Heart left ventricle (tissue), 16 donors: ENCODE measurements at regions not wholly inside any gene's neighbourhood (a gene's known extent, or its start where the extent isn't known, plus 50 kb on each side); places are given as distances from the start of the nearest gene placed in this dataset.

ENCODE experiments used
- ATAC-seq, 4 donors: fragments of 200-7000 bp; cut with Tn5 transposase; one replicate each; pipeline ENCODE4 v1.9.1; 2020 to 2022; ENCODE audit warnings: moderate library complexity in 4 of 4, mild to moderate bottlenecking in 3 of 4, moderate number of reproducible peaks in 1 of 4
- DNase-seq, 5 donors: peaks; one replicate each; pipeline ENCODE4 v3.0.0-alpha.2; 2020
- H3K27ac ChIP-seq, 12 donors: fragments of 200-600 bp; sonication (generic) in 4 of 12; one replicate each; pipeline versions ENCODE4 v1.5.0 to v1.8.0; 2016 to 2022; ENCODE audit warnings: mild to moderate bottlenecking in 2 of 12
- H3K27me3 ChIP-seq, 9 donors: fragments of 200-600 bp; sonication (generic) in 2 of 9; one replicate each; pipeline versions ENCODE4 v1.5.1 to v1.8.0; 2016 to 2022; ENCODE audit warnings: mild to moderate bottlenecking in 3 of 9
- H3K36me3 ChIP-seq, 9 donors: fragments of 200-600 bp; sonication (generic) in 2 of 9; one replicate each; pipeline versions ENCODE4 v1.5.0 to v1.8.0; 2018 to 2022; ENCODE audit warnings: mild to moderate bottlenecking in 2 of 9
- H3K4me1 ChIP-seq, 12 donors: fragments of 200-600 bp; sonication (generic) in 4 of 12; one replicate each; pipeline versions ENCODE4 v1.5.0 to v1.8.0; 2016 to 2022; ENCODE audit warnings: mild to moderate bottlenecking in 3 of 12
- H3K4me3 ChIP-seq, 12 donors: fragments of 200-600 bp; sonication (generic) in 4 of 12; one replicate each; pipeline versions ENCODE4 v1.5.0 to v1.8.0; 2017 to 2022; ENCODE audit warnings: mild to moderate bottlenecking in 9 of 12, moderate library complexity in 4 of 12
- H3K9me3 ChIP-seq, 12 donors: fragments of 200-600 bp; sonication (generic) in 4 of 12; one replicate each; pipeline versions ENCODE4 v1.5.0 to v1.8.0; 2016 to 2022; ENCODE audit warnings: mild to moderate bottlenecking in 1 of 12
- CTCF ChIP-seq, 12 donors: fragments of 200-600 bp; sonication (generic) in 4 of 12; IDR thresholded peaks; one replicate each; pipeline versions ENCODE4 v1.5.0 to v1.8.0; 2018 to 2022; ENCODE audit warnings: antibody characterized with exemption in 12 of 12, mild to moderate bottlenecking in 5 of 12
- POLR2A ChIP-seq, 2 donors: fragments of 450-650 bp; IDR thresholded peaks; one replicate each; pipeline ENCODE4 v1.6.1; 2017; ENCODE audit warnings: antibody characterized with exemption in 2 of 2, mild to moderate bottlenecking in 2 of 2, moderate library complexity in 2 of 2
- WGBS, 4 donors: extraction: QIAGEN DNeasy Blood & Tissue Kit in 2 of 4; methylation state at CpG; one replicate each; pipeline versions ENCODE4 v1.1.5 to v1.1.7; 2013 to 2018; 5-methylcytosine and 5-hydroxymethylcytosine counted together
- intact Hi-C, 10 donors: fragments of 100-400 bp; cut with DNase I; formaldehyde crosslinking; loops; one replicate each; pipeline versions ENCODE4 v1.11.1 to v1.14.2; 2022
- donor health status: ischemic (EF 13 %, LVEDD 7.1; RV severe dilation, severe dysfunction).
- donor health status: healthy with polysubstance abuse.
- donor health status: DM: no; HTN: yes; CAD: no.
- donor health status: DM: no; HTN: no; CAD: no.
- donor health status: ischemic (EF 25% LVEDD 6.9; RV normal size, moderate dysfunction).
- donor health status: ischemic (EF 25% LVEDD 5.7; RV mildly dilated, moderate dysfunction).
- donor health status: healthy.
- donor health status: DM: yes; HTN: yes; CAD: no.
- donor health status: ischemic (EF 35%, LVEDD 5.7; RV mildly dilated, moderate dysfunction).
- donor health status: nonischemic (EF 11% LVEDD 7.7; RV severe dilation, severe dysfunction).
- donor health status: DM: yes; HTN: yes; CAD: no.
- donor health status: PGD.
- donor health status: ischemic (EF 29% LVEDD 5.4; RV normal size, mild dysfunction).
- donor health status: nonischemic (EF 23%, LVEDD 6.1; RV moderate dilation, normal function).

GRCh38 chr6:87903323-87903722 lies 144.3 kb upstream of the SPACA1 start:
- ATAC-seq = no peak
- 81 to 86% (median 82%) methylated on average over 12 of the region's 12 CpGs for WGBS, 4 donors

GRCh38 chr6:87902383-87902782 lies 145.3 kb upstream of the SPACA1 start:
- Histone ChIP-seq H3K36me3 (no peaks in the 10 kb centered on the region), H3K4me1 (no peaks in the 10 kb centered on the region), H3K9me3 (no peaks in the 10 kb centered on the region), H3K27me3 (peaks cover 0 to 6% (median 0%) of the 10 kb centered on the region in 9 donors), H3K4me3 (no peak overlapping the region), H3K27ac (no peak overlapping the region)
- DNase-seq = no peak
- ATAC-seq = peak in 1 of 4 donors; percentile 42
- intact Hi-C loops = no loop called here
- TF ChIP-seq POLR2A (IDR thresholded peaks at IDR 0.05) (no peak), CTCF (IDR thresholded peaks at IDR 0.05) (no peak)

More at GRCh38 chr6:87903323-87903722, 144.3 kb upstream of the SPACA1 start:
- H3K4me1 ChIP-seq = no peaks in the 10 kb centered on the region
- H3K9me3 ChIP-seq = no peaks in the 10 kb centered on the region
- H3K36me3 ChIP-seq = no peaks in the 10 kb centered on the region
- DNase-seq = no peak
- H3K27me3 ChIP-seq = peaks cover 0 to 6% (median 0%) of the 10 kb centered on the region in 9 donors
- no peak overlapping the region for H3K4me3 ChIP-seq
- no peak for TF ChIP-seq CTCF (IDR thresholded peaks at IDR 0.05)
- TF ChIP-seq POLR2A (IDR thresholded peaks at IDR 0.05) = no peak
- intact Hi-C loops = no loop called here
- no peak overlapping the region for H3K27ac ChIP-seq

GRCh38 chr6:87901613-87902012 lies 146.0 kb upstream of the SPACA1 start:
- 71 to 83% (median 82%) methylated on average over 1 of the region's 1 CpG for WGBS, 4 donors
- H3K9me3 ChIP-seq = no peaks in the 10 kb centered on the region
- ATAC-seq (no peak), DNase-seq (no peak)
- no peak overlapping the region for H3K4me3 ChIP-seq
- no peaks in the 10 kb centered on the region for H3K36me3 ChIP-seq
- no peak overlapping the region for H3K27ac ChIP-seq
- intact Hi-C loops = no loop called here
- no peaks in the 10 kb centered on the region for H3K4me1 ChIP-seq
- TF ChIP-seq POLR2A (IDR thresholded peaks at IDR 0.05) = no peak
- TF ChIP-seq CTCF (IDR thresholded peaks at IDR 0.05) = no peak
- H3K27me3 ChIP-seq = peaks cover 0 to 6% (median 0%) of the 10 kb centered on the region in 9 donors

GRCh38 chr6:87900160-87900698 lies 147.4 kb upstream of the SPACA1 start:
- Histone ChIP-seq H3K27ac (no peak overlapping the region), H3K4me3 (no peak overlapping the region), H3K27me3 (no peaks in the 10 kb centered on the region), H3K4me1 (no peaks in the 10 kb centered on the region), H3K9me3 (no peaks in the 10 kb centered on the region), H3K36me3 (no peaks in the 10 kb centered on the region)
- intact Hi-C loops = no loop called here
- no peak for ATAC-seq
- no peak for DNase-seq
- TF ChIP-seq CTCF (IDR thresholded peaks at IDR 0.05) = no peak
- WGBS, 4 donors = 85 to 87% (median 86%) methylated on average over 6 of the region's 6 CpGs
